HCT116 (cell line): ENCODE measurements at regions not wholly inside any gene's neighbourhood (a gene's known extent, or its start where the extent isn't known, plus 50 kb on each side); places are given as distances from the start of the nearest gene placed in this dataset.

Source experiments
- CEBPB ChIP-seq: IDR thresholded peaks from 2 replicates; pipeline ENCODE4 v1.6.1; 2012; ENCODE audit warnings: low read depth
- TCF7L2 ChIP-seq: IDR thresholded peaks from 2 replicates; pipeline ENCODE4 v1.7.0; 2011; ENCODE audit warnings: borderline replicate concordance, inconsistent platforms; ENCODE audit not compliant: insufficient read depth, insufficient read length; ENCODE audit errors: extremely low read depth
- TF ChIP-seq, protein P1 (sequence below): IDR thresholded peaks from 2 replicates; pipeline ENCODE4 v1.6.1; 2012

DNA sequence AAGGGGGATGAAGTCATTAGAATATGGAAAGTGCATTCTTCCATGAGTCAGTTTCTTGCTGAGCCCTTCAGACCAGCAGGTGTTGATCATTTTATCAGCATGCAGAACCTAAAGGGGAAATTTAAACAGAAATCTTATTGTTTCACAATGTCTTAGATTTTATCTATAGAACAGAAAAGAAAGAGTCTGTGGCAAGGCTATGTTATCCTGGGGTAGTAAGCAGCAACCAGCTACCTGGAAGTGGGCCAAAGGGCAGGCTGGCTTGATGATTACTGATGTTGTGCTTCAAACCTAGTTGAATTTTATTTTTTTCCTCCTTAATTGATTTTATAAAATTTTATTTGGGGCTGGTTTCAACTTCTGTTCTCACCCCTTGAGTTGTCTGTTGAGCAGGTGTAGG, 101.5 kb downstream of the LRRC70 start (continued):
- TF ChIP-seq, protein P1, sequence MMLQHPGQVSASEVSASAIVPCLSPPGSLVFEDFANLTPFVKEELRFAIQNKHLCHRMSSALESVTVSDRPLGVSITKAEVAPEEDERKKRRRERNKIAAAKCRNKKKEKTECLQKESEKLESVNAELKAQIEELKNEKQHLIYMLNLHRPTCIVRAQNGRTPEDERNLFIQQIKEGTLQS: no peak
- TF ChIP-seq CEBPB (no peak), TCF7L2 (no peak)
